WI38 (cell line): ENCODE measurements at regions not wholly inside any gene's neighbourhood (a gene's known extent, or its start where the extent isn't known, plus 50 kb on each side); places are given as distances from the start of the nearest gene placed in this dataset.
"Not testable (repeated sequence)": the region's sequence is repeated elsewhere in the genome, so short reads cannot be mapped to it uniquely, and the experiment has no call there.

Source experiments
- H3K4me3 ChIP-seq: 2 replicates; pipeline ENCODE4 v1.5.1; 2011; ENCODE audit warnings: low read depth, mild to moderate bottlenecking, control low read depth, low read length
- CTCF ChIP-seq: IDR thresholded peaks from 2 replicates; pipeline ENCODE4 v1.5.1; 2012; ENCODE audit warnings: low read depth, mild to moderate bottlenecking, control low read depth, low read length

DNA sequence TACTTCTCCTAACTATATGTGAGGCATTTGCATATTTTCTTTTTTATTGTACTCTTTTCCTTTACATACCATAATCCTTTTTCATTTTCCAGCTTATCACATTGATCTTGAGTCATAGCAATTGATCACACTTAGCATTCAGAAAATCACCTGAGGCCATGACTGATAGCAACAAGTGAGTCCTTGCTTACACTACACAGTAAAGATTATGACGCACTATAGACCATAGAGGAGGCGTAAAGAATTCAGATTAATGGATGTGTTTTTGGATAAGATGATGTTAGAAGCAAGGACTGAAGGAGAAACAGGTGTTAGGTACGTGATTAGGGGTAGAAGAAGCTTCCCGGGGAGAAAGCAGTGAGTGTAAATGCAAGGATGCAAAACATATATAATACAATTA is 637.7 kb downstream of the ETNK1 start:
- no peak overlapping the region for H3K4me3 ChIP-seq
- no peak for TF ChIP-seq CTCF

DNA sequence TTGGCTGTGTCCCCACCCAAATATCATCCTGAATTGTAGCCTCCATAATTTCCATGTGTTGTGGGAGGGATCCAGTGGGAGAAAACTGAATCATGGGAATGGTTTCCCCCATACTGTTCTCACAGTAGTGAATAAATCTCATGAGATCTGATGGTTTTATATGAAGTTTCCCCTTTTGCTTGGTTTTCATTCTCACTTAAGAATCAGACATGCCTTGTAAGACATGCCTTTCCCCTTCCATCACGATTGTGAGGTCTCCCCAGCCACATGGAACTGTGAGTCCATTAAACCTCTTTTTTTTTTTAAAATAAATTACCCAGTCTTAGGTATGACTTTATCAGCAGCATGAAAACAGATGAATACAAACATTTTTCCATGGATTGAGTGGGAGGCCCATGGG is 652.9 kb downstream of the ETNK1 start:
- TF ChIP-seq CTCF: no peak
- H3K4me3 ChIP-seq: no peak overlapping the region

DNA sequence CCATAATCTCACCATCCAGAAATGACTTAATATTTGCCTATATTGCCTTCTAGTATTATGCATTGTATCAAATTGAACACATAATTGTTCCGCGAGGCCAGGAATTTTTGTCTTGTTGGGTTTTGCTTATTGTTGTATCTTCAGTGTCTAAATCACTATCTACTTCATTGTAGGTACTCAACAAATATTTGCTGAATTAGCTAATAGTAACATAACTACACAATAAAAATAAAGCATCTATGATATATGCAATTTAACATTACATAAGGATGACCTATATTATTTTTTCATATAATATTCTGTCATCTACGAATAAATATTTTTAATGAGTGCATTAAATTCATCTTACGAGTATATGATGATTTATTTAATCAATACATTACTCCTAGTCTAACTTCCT is 656.3 kb downstream of the ETNK1 start:
- no peak overlapping the region for H3K4me3 ChIP-seq
- no peak for TF ChIP-seq CTCF

- TF ChIP-seq CTCF: no peak
- no peak overlapping the region for H3K4me3 ChIP-seq
These were observed 657.7 kb downstream of the ETNK1 start for GRCh38 chr12:23282701-23283100.

GRCh38 chr12:23285764-23286530 is 661.0 kb downstream of the ETNK1 start:
- H3K4me3 ChIP-seq: not testable (repeated sequence)

GRCh38 chr12:23290627-23291330 is 658.7 kb downstream of the SOX5 start:
- no peak for TF ChIP-seq CTCF
- H3K4me3 ChIP-seq: no peak overlapping the region

GRCh38 chr12:23303220-23303619 is 646.2 kb downstream of the SOX5 start:
- no peak for TF ChIP-seq CTCF

More at GRCh38 chr12:23303220-23303619, 646.2 kb downstream of the SOX5 start:
- no peak overlapping the region for H3K4me3 ChIP-seq
